ENCODE measurements at regions not wholly inside any gene's neighbourhood (a gene's known extent, or its start where the extent isn't known, plus 50 kb on each side); places are given as distances from the start of the nearest gene placed in this dataset.
"Not testable (repeated sequence)": the region's sequence is repeated elsewhere in the genome, so short reads cannot be mapped to it uniquely, and the experiment has no call there.

DNA sequence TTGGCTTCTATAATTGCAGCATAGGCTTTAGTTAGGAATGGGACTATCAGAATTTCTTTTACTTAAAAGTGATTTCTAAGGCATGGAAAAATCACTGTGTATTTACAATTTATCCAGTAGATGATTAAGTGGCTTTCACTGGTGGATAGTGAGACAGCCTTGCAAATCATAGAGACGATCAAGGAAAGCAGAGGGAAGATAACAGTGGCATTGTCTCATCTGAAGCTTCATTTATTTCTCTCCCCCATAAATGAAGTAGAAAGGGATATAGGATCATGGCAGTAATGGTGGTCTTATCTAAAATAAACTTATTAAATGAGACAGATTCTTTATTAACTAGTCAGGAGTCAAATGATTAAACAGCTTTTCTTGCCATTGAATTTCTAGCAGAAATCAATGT lies 224.2 kb upstream of the ANO5 start:
- H3K4me1 ChIP-seq (ENCODE audit: insufficient read depth, insufficient read length), result no peaks in the 10 kb centered on the region
- no peak for DNase-seq (ENCODE audit: low read depth, low spot score)
- no peaks in the 10 kb centered on the region for H3K36me3 ChIP-seq (ENCODE audit: insufficient read depth, insufficient read length, low read length)
- H3K9me3 ChIP-seq (ENCODE audit: insufficient read depth, low read length), result peaks cover 5% of the 10 kb centered on the region; the same call in 1 of the 2 replicates
- no peak overlapping the region for H3K9ac ChIP-seq (ENCODE audit: insufficient read length, low read depth)
- H3K4me3 ChIP-seq (ENCODE audit: insufficient read length, low read depth), result no peak overlapping the region
- no peaks in the 10 kb centered on the region for H3K27me3 ChIP-seq (ENCODE audit: insufficient read depth, insufficient read length)
- TF ChIP-seq ZNF274 (IDR thresholded peaks at IDR 0.05; ENCODE audit: low read depth, low read length) (no peak), SUZ12 (IDR thresholded peaks at IDR 0.05; ENCODE audit: extremely low read depth, insufficient read depth, insufficient read length) (no peak), YY1 (IDR thresholded peaks at IDR 0.05; ENCODE audit: insufficient read depth, insufficient read length) (no peak)

DNA sequence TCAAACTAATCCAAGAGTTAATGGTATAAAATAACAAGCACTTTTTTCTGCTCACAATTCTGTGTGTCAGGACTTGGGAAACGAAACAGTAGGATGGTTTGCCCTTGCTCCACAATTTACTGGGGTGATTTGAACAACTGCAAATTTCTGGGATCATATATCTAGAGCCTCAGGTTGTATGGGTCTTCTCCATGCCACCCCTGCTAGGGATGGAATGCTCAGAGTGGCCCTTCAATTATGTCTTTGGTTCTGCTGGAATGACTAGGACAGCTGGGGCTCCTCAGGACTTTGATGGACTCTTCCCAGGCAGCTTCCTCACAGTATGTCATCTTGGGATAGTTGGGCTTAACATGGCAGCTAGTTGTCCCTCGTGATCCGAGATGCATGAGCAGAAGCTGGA lies 223.0 kb upstream of the ANO5 start:
- H3K4me1 ChIP-seq (ENCODE audit: insufficient read depth, insufficient read length), result no peaks in the 10 kb centered on the region
- no peak for DNase-seq (ENCODE audit: low read depth, low spot score)
- H3K9me3 ChIP-seq (ENCODE audit: insufficient read depth, low read length), result peaks cover 5% of the 10 kb centered on the region; the same call in 1 of the 2 replicates
- H3K4me3 ChIP-seq (ENCODE audit: insufficient read length, low read depth), result no peak overlapping the region
- no peak overlapping the region for H3K9ac ChIP-seq (ENCODE audit: insufficient read length, low read depth)
- no peaks in the 10 kb centered on the region for H3K27me3 ChIP-seq (ENCODE audit: insufficient read depth, insufficient read length)
- no peaks in the 10 kb centered on the region for H3K36me3 ChIP-seq (ENCODE audit: insufficient read depth, insufficient read length, low read length)
- no peak for TF ChIP-seq ZNF274 (IDR thresholded peaks at IDR 0.05; ENCODE audit: low read depth, low read length)
- TF ChIP-seq YY1 (IDR thresholded peaks at IDR 0.05; ENCODE audit: insufficient read depth, insufficient read length), result no peak
- TF ChIP-seq SUZ12 (IDR thresholded peaks at IDR 0.05; ENCODE audit: extremely low read depth, insufficient read depth, insufficient read length), result no peak

- Histone ChIP-seq H3K9ac (ENCODE audit: insufficient read length, low read depth) (no peak overlapping the region), H3K36me3 (ENCODE audit: insufficient read depth, insufficient read length, low read length) (no peaks in the 10 kb centered on the region), H3K27me3 (ENCODE audit: insufficient read depth, insufficient read length) (no peaks in the 10 kb centered on the region), H3K4me1 (ENCODE audit: insufficient read depth, insufficient read length) (no peaks in the 10 kb centered on the region), H3K9me3 (ENCODE audit: insufficient read depth, low read length) (no peaks in the 10 kb centered on the region), H3K4me3 (ENCODE audit: insufficient read length, low read depth) (no peak overlapping the region)
- peak; percentile 13 for DNase-seq (ENCODE audit: low read depth, low spot score)
- no peak for TF ChIP-seq SUZ12 (IDR thresholded peaks at IDR 0.05; ENCODE audit: extremely low read depth, insufficient read depth, insufficient read length)
- TF ChIP-seq YY1 (IDR thresholded peaks at IDR 0.05; ENCODE audit: insufficient read depth, insufficient read length), result no peak
- no peak for TF ChIP-seq ZNF274 (IDR thresholded peaks at IDR 0.05; ENCODE audit: low read depth, low read length)
Measured at GRCh38 chr11:21975242-21975641, 217.6 kb upstream of the ANO5 start.

DNA sequence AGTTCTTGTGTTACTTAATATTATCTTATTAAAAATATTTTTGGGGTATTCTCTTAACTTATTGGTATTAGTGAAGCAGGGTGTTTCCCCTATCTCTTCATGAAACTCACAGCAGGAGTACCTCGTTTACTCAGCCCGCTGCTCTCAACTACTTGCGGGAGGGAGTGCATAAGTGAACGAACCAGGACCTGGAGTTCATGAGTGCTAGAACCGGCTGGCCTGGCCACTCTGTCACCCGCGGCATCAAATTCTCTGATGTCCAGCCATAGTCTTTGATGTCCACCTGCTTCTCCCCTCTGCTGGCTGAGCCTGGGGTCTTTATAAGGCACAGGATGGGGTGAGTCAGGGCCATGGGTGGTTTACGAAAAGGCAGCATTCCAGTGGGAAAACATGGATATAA lies 216.7 kb upstream of the ANO5 start:
- no peak for DNase-seq (ENCODE audit: low read depth, low spot score)
- Histone ChIP-seq H3K4me1 (ENCODE audit: insufficient read depth, insufficient read length) (no peaks in the 10 kb centered on the region), H3K27me3 (ENCODE audit: insufficient read depth, insufficient read length) (no peaks in the 10 kb centered on the region), H3K9me3 (ENCODE audit: insufficient read depth, low read length) (no peaks in the 10 kb centered on the region), H3K36me3 (ENCODE audit: insufficient read depth, insufficient read length, low read length) (no peaks in the 10 kb centered on the region), H3K9ac (ENCODE audit: insufficient read length, low read depth) (no peak overlapping the region), H3K4me3 (ENCODE audit: insufficient read length, low read depth) (no peak overlapping the region)
- TF ChIP-seq YY1 (IDR thresholded peaks at IDR 0.05; ENCODE audit: insufficient read depth, insufficient read length) (no peak), SUZ12 (IDR thresholded peaks at IDR 0.05; ENCODE audit: extremely low read depth, insufficient read depth, insufficient read length) (no peak), ZNF274 (IDR thresholded peaks at IDR 0.05; ENCODE audit: low read depth, low read length) (no peak)

DNA sequence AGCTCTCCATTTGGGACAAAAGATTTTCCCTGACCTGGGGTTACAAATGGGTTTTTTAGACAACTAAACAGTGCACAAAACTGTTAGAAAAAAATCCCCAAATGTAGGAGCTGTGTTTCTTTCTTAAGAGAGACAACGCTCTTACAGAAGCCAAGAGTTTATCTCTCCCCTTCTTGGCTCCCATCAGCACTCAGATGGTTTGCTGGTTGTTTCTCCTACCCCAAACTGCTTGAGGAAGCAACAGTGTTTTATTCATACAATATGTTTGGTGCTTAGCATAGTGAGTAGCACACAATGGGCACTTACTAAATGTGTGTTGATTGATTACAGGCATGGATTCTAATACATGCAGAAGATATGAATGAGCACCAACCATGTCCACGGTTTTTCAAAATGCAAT lies 209.5 kb upstream of the ANO5 start:
- Histone ChIP-seq H3K4me3 (ENCODE audit: insufficient read length, low read depth) (no peak overlapping the region), H3K27me3 (ENCODE audit: insufficient read depth, insufficient read length) (no peaks in the 10 kb centered on the region), H3K9me3 (ENCODE audit: insufficient read depth, low read length) (no peaks in the 10 kb centered on the region), H3K36me3 (ENCODE audit: insufficient read depth, insufficient read length, low read length) (no peaks in the 10 kb centered on the region), H3K9ac (ENCODE audit: insufficient read length, low read depth) (no peak overlapping the region), H3K4me1 (ENCODE audit: insufficient read depth, insufficient read length) (no peaks in the 10 kb centered on the region)
- TF ChIP-seq SUZ12 (IDR thresholded peaks at IDR 0.05; ENCODE audit: extremely low read depth, insufficient read depth, insufficient read length), result no peak
- no peak for TF ChIP-seq ZNF274 (IDR thresholded peaks at IDR 0.05; ENCODE audit: low read depth, low read length)
- no peak for TF ChIP-seq YY1 (IDR thresholded peaks at IDR 0.05; ENCODE audit: insufficient read depth, insufficient read length)
- no peak for DNase-seq (ENCODE audit: low read depth, low spot score)

DNA sequence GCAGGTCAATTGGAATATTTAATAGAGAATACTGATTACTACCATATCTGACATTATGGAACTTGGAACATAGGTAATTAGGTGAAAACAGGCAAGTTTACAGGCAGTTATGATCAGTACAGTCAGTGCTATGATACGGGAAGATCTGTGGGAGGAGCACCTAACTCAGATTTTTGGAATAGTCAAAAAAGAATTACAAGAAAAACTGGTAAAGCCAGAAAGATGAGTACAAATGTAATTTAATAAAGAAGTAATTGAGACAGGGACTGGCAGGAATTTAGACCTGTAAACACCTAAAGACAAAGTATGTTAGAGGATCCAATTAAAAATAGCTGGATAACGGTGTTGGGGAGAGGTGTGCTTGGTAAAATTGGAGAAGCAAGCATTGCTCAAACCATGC lies 206.5 kb upstream of the ANO5 start:
- no peak overlapping the region for H3K4me3 ChIP-seq (ENCODE audit: insufficient read length, low read depth)
- H3K9me3 ChIP-seq (ENCODE audit: insufficient read depth, low read length), result no peaks in the 10 kb centered on the region
- H3K27me3 ChIP-seq (ENCODE audit: insufficient read depth, insufficient read length), result no peaks in the 10 kb centered on the region
- no peak for DNase-seq (ENCODE audit: low read depth, low spot score)
- no peak overlapping the region for H3K9ac ChIP-seq (ENCODE audit: insufficient read length, low read depth)
- TF ChIP-seq ZNF274 (IDR thresholded peaks at IDR 0.05; ENCODE audit: low read depth, low read length), result no peak
- no peak for TF ChIP-seq YY1 (IDR thresholded peaks at IDR 0.05; ENCODE audit: insufficient read depth, insufficient read length)
- no peak for TF ChIP-seq SUZ12 (IDR thresholded peaks at IDR 0.05; ENCODE audit: extremely low read depth, insufficient read depth, insufficient read length)
- no peaks in the 10 kb centered on the region for H3K36me3 ChIP-seq (ENCODE audit: insufficient read depth, insufficient read length, low read length)
- no peaks in the 10 kb centered on the region for H3K4me1 ChIP-seq (ENCODE audit: insufficient read depth, insufficient read length)

DNA sequence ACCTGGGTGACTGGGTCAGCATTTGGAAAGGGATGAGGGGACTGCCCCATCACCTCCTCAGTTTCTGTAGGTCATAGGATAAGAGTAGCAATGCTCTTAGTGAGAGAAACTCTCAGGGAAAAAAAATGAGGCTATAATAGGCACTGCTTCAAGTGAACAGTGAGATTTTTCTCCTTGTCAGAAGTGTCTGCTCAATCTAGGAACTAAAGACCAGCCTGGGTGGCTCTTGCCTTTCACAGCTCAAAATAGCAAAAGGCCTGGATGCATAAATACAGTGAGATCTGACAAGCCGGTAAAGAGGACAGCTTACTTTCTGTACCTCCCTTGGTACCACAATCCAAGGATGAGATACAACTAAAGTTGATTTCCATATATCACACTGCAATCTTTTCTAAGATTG lies 205.6 kb upstream of the ANO5 start:
- Histone ChIP-seq H3K36me3 (ENCODE audit: insufficient read depth, insufficient read length, low read length) (no peaks in the 10 kb centered on the region), H3K27me3 (ENCODE audit: insufficient read depth, insufficient read length) (no peaks in the 10 kb centered on the region), H3K4me3 (ENCODE audit: insufficient read length, low read depth) (no peak overlapping the region), H3K9me3 (ENCODE audit: insufficient read depth, low read length) (no peaks in the 10 kb centered on the region), H3K9ac (ENCODE audit: insufficient read length, low read depth) (no peak overlapping the region), H3K4me1 (ENCODE audit: insufficient read depth, insufficient read length) (no peaks in the 10 kb centered on the region)
- no peak for DNase-seq (ENCODE audit: low read depth, low spot score)
- TF ChIP-seq ZNF274 (IDR thresholded peaks at IDR 0.05; ENCODE audit: low read depth, low read length) (no peak), YY1 (IDR thresholded peaks at IDR 0.05; ENCODE audit: insufficient read depth, insufficient read length) (no peak), SUZ12 (IDR thresholded peaks at IDR 0.05; ENCODE audit: extremely low read depth, insufficient read depth, insufficient read length) (no peak)

DNA sequence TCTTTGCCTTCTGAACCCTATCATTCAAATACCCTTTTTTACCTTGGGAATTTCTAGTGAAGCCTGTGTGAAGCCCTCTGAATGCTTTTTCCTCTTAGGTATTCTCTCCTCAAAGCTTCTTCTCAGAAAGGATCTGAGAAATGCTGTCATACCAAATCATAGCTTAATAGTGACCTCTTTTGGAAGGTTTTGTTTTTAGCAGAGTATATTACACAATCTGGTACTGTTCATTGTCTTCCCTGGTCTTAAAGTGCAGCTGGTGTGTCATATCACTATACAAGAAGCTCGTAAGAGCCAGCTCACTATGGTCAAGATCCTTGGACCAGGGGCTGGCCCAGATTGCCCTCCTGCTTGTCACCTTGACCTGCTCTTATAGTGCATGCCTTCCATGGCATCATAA lies 204.4 kb upstream of the ANO5 start:
- Histone ChIP-seq H3K4me3 (ENCODE audit: insufficient read length, low read depth) (no peak overlapping the region), H3K9me3 (ENCODE audit: insufficient read depth, low read length) (no peaks in the 10 kb centered on the region), H3K4me1 (ENCODE audit: insufficient read depth, insufficient read length) (no peaks in the 10 kb centered on the region), H3K27me3 (ENCODE audit: insufficient read depth, insufficient read length) (no peaks in the 10 kb centered on the region), H3K9ac (ENCODE audit: insufficient read length, low read depth) (no peak overlapping the region), H3K36me3 (ENCODE audit: insufficient read depth, insufficient read length, low read length) (no peaks in the 10 kb centered on the region)
- no peak for TF ChIP-seq SUZ12 (IDR thresholded peaks at IDR 0.05; ENCODE audit: extremely low read depth, insufficient read depth, insufficient read length)
- TF ChIP-seq ZNF274 (IDR thresholded peaks at IDR 0.05; ENCODE audit: low read depth, low read length), result no peak
- TF ChIP-seq YY1 (IDR thresholded peaks at IDR 0.05; ENCODE audit: insufficient read depth, insufficient read length), result no peak
- DNase-seq (ENCODE audit: low read depth, low spot score), result no peak

DNA sequence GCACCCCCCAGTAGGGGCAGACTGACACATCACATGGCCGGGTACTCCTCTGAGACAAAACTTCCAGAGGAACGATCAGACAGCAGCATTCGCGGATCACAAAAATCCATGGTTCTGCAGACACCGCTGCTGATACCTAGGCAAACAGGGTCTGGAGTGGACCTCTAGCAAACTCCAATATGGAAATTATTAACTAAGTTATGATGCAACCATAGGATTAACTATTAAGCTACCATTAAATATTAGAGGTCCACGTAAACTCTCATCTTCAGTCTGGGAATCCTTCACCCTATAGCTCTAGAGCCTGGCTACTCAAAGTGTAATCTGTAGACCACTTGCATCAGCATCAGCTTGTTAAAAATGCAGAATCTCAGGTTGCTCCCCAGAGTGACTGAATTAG lies 191.1 kb upstream of the ANO5 start:
- not testable (repeated sequence) for H3K27me3 ChIP-seq (ENCODE audit: insufficient read depth, insufficient read length); H3K4me3 ChIP-seq (ENCODE audit: insufficient read length, low read depth); DNase-seq (ENCODE audit: low read depth, low spot score); H3K36me3 ChIP-seq (ENCODE audit: insufficient read depth, insufficient read length, low read length); H3K4me1 ChIP-seq (ENCODE audit: insufficient read depth, insufficient read length); H3K9me3 ChIP-seq (ENCODE audit: insufficient read depth, low read length); H3K9ac ChIP-seq (ENCODE audit: insufficient read length, low read depth)
